HG03354 (cell line): ENCODE measurements at regions not wholly inside any gene's neighbourhood (a gene's known extent, or its start where the extent isn't known, plus 50 kb on each side); places are given as distances from the start of the nearest gene placed in this dataset.

Source experiments
- ATAC-seq: cut with Tn5 transposase; IDR thresholded peaks from one replicate; pipeline ENCODE4 v1.9.1; 2021; ENCODE audit warnings: mild to moderate bottlenecking; ENCODE audit not compliant: unreplicated experiment, poor library complexity, severe bottlenecking

GRCh38 chr4:132498215-132498614 is 650.9 kb upstream of the PCDH10 start:
- no peak for ATAC-seq

- no peak for ATAC-seq
These were observed 647.0 kb upstream of the PCDH10 start for GRCh38 chr4:132502096-132502552.

- ATAC-seq: no peak
These were observed 644.7 kb upstream of the PCDH10 start for GRCh38 chr4:132504438-132504837.

GRCh38 chr4:132506568-132506967 is 642.5 kb upstream of the PCDH10 start:
- no peak for ATAC-seq

GRCh38 chr4:132513491-132513890 is 635.6 kb upstream of the PCDH10 start:
- no peak for ATAC-seq

GRCh38 chr4:132526652-132527051 is 622.4 kb upstream of the PCDH10 start:
- no peak for ATAC-seq

- ATAC-seq: no peak
These were observed 621.3 kb upstream of the PCDH10 start for GRCh38 chr4:132527817-132528216.

GRCh38 chr4:132530861-132531260 is 618.2 kb upstream of the PCDH10 start:
- no peak for ATAC-seq

- ATAC-seq: no peak
These were observed 608.8 kb upstream of the PCDH10 start for GRCh38 chr4:132540268-132540667.

GRCh38 chr4:132540797-132541196 is 608.3 kb upstream of the PCDH10 start:
- no peak for ATAC-seq

GRCh38 chr4:132542228-132542627 is 606.9 kb upstream of the PCDH10 start:
- no peak for ATAC-seq

- ATAC-seq: no peak
These were observed 600.6 kb upstream of the PCDH10 start for GRCh38 chr4:132548463-132548862.

GRCh38 chr4:132556316-132556715 is 592.8 kb upstream of the PCDH10 start:
- ATAC-seq: no peak

- ATAC-seq: no peak
These were observed 591.4 kb upstream of the PCDH10 start for GRCh38 chr4:132557660-132558059.

GRCh38 chr4:132564920-132565319 is 584.2 kb upstream of the PCDH10 start:
- ATAC-seq: no peak

GRCh38 chr4:132565542-132565941 is 583.6 kb upstream of the PCDH10 start:
- no peak for ATAC-seq

- ATAC-seq: no peak
These were observed 576.9 kb upstream of the PCDH10 start for GRCh38 chr4:132572210-132572609.

- no peak for ATAC-seq
These were observed 561.5 kb upstream of the PCDH10 start for GRCh38 chr4:132587626-132588025.

- ATAC-seq: no peak
These were observed 556.8 kb upstream of the PCDH10 start for GRCh38 chr4:132592340-132592739.

- no peak for ATAC-seq
These were observed 556.2 kb upstream of the PCDH10 start for GRCh38 chr4:132592850-132593249.

- ATAC-seq: no peak
These were observed 555.2 kb upstream of the PCDH10 start for GRCh38 chr4:132593717-132594400.

- no peak for ATAC-seq
These were observed 552.9 kb upstream of the PCDH10 start for GRCh38 chr4:132596186-132596585.
